ENCODE measurements at regions not wholly inside any gene's neighbourhood (a gene's known extent, or its start where the extent isn't known, plus 50 kb on each side); places are given as distances from the start of the nearest gene placed in this dataset.

DNA sequence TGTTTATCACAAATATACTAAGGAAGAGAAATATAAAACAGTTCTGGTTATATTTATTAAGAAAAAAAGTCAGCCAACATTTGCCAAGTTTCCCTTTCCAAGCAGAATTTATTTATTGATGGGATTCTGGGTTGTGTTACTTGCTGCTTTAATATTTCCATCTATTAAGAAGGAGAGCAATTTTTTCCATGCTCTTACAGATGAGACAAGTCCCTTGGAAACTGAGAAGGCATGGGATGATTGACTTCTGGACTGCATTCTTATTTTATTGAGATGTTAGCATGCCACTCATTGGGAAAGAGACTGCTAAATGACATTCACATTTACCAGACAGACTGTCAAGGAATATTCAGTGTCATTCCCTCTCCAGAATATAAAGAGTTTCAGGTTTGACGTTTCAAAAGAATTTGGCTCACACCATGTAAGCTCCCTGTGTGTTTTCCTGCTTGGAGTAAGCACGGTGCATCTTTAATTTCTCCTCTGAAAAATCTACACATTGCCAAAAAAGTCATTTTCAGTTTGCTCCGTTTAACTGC, 1565.2 kb upstream of the GOT2 start:
- TF ChIP-seq TAF1 (IDR thresholded peaks at IDR 0.05; ENCODE audit: borderline replicate concordance, insufficient read depth, low read length) (no peak), POLR2AphosphoS5 (IDR thresholded peaks at IDR 0.05; ENCODE audit: low read depth, low read length) (no peak), SIN3A (IDR thresholded peaks at IDR 0.05; ENCODE audit: borderline replicate concordance, insufficient read depth, low read length) (no peak)
- TF ChIP-seq, protein P1, sequence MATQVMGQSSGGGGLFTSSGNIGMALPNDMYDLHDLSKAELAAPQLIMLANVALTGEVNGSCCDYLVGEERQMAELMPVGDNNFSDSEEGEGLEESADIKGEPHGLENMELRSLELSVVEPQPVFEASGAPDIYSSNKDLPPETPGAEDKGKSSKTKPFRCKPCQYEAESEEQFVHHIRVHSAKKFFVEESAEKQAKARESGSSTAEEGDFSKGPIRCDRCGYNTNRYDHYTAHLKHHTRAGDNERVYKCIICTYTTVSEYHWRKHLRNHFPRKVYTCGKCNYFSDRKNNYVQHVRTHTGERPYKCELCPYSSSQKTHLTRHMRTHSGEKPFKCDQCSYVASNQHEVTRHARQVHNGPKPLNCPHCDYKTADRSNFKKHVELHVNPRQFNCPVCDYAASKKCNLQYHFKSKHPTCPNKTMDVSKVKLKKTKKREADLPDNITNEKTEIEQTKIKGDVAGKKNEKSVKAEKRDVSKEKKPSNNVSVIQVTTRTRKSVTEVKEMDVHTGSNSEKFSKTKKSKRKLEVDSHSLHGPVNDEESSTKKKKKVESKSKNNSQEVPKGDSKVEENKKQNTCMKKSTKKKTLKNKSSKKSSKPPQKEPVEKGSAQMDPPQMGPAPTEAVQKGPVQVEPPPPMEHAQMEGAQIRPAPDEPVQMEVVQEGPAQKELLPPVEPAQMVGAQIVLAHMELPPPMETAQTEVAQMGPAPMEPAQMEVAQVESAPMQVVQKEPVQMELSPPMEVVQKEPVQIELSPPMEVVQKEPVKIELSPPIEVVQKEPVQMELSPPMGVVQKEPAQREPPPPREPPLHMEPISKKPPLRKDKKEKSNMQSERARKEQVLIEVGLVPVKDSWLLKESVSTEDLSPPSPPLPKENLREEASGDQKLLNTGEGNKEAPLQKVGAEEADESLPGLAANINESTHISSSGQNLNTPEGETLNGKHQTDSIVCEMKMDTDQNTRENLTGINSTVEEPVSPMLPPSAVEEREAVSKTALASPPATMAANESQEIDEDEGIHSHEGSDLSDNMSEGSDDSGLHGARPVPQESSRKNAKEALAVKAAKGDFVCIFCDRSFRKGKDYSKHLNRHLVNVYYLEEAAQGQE (IDR thresholded peaks at IDR 0.05; ENCODE audit: insufficient read depth in 1 of 2, low read depth in 2 of 2, low read length in 2 of 2), result no peak

All from PFSK-1 (cell line).